ENCODE measurements at regions not wholly inside any gene's neighbourhood (a gene's known extent, or its start where the extent isn't known, plus 50 kb on each side); places are given as distances from the start of the nearest gene placed in this dataset.

- Histone ChIP-seq H3K27me3 (no peaks in the 10 kb centered on the region), H3K27ac (no peak overlapping the region), H3K4me3 (ENCODE audit: low read depth in 1 of 2, low read length in 1 of 2) (no peak overlapping the region), H3K4me1 (ENCODE audit: control insufficient read depth in 1 of 2, insufficient read depth in 1 of 2, low read depth in 1 of 2, low read length in 1 of 2) (no peaks in the 10 kb centered on the region), H3K9me3 (no peaks in the 10 kb centered on the region), H3K36me3 (no peaks in the 10 kb centered on the region)
- TF ChIP-seq CTCF (IDR thresholded peaks at IDR 0.05): no peak
Measured at GRCh38 chr14:44785096-44785495, 176.7 kb downstream of the KLHL28 start.

GRCh38 chr14:44783901-44784300 lies 177.8 kb downstream of the KLHL28 start:
- Histone ChIP-seq H3K27me3 (no peaks in the 10 kb centered on the region), H3K27ac (no peak overlapping the region), H3K9me3 (no peaks in the 10 kb centered on the region), H3K36me3 (no peaks in the 10 kb centered on the region), H3K4me1 (ENCODE audit: control insufficient read depth in 1 of 2, insufficient read depth in 1 of 2, low read depth in 1 of 2, low read length in 1 of 2) (no peaks in the 10 kb centered on the region), H3K4me3 (ENCODE audit: low read depth in 1 of 2, low read length in 1 of 2) (no peak overlapping the region)
- no peak for TF ChIP-seq CTCF (IDR thresholded peaks at IDR 0.05)

- H3K4me1 ChIP-seq (ENCODE audit: control insufficient read depth in 1 of 2, insufficient read depth in 1 of 2, low read depth in 1 of 2, low read length in 1 of 2): no peaks in the 10 kb centered on the region
- no peak overlapping the region for H3K4me3 ChIP-seq (ENCODE audit: low read depth in 1 of 2, low read length in 1 of 2)
- H3K27ac ChIP-seq: no peak overlapping the region
- H3K9me3 ChIP-seq: no peaks in the 10 kb centered on the region
- TF ChIP-seq CTCF (IDR thresholded peaks at IDR 0.05): no peak
- H3K36me3 ChIP-seq: no peaks in the 10 kb centered on the region
- H3K27me3 ChIP-seq: no peaks in the 10 kb centered on the region
Measured at GRCh38 chr14:44782775-44783238, 178.9 kb downstream of the KLHL28 start.

GRCh38 chr14:44780989-44781388 lies 180.8 kb downstream of the KLHL28 start:
- no peaks in the 10 kb centered on the region for H3K4me1 ChIP-seq (ENCODE audit: control insufficient read depth in 1 of 2, insufficient read depth in 1 of 2, low read depth in 1 of 2, low read length in 1 of 2)
- no peak overlapping the region for H3K27ac ChIP-seq
- H3K9me3 ChIP-seq: no peaks in the 10 kb centered on the region
- no peak for TF ChIP-seq CTCF (IDR thresholded peaks at IDR 0.05)
- H3K4me3 ChIP-seq (ENCODE audit: low read depth in 1 of 2, low read length in 1 of 2): no peak overlapping the region
- H3K36me3 ChIP-seq: no peaks in the 10 kb centered on the region
- H3K27me3 ChIP-seq: no peaks in the 10 kb centered on the region

- Histone ChIP-seq H3K27ac (no peak overlapping the region), H3K36me3 (no peaks in the 10 kb centered on the region), H3K27me3 (no peaks in the 10 kb centered on the region), H3K4me1 (ENCODE audit: control insufficient read depth in 1 of 2, insufficient read depth in 1 of 2, low read depth in 1 of 2, low read length in 1 of 2) (no peaks in the 10 kb centered on the region), H3K9me3 (no peaks in the 10 kb centered on the region), H3K4me3 (ENCODE audit: low read depth in 1 of 2, low read length in 1 of 2) (no peak overlapping the region)
- no peak for TF ChIP-seq CTCF (IDR thresholded peaks at IDR 0.05)
Measured at GRCh38 chr14:44778604-44779003, 183.1 kb downstream of the KLHL28 start.

- Histone ChIP-seq H3K9me3 (no peaks in the 10 kb centered on the region), H3K4me3 (ENCODE audit: low read depth in 1 of 2, low read length in 1 of 2) (no peak overlapping the region), H3K36me3 (no peaks in the 10 kb centered on the region), H3K4me1 (ENCODE audit: control insufficient read depth in 1 of 2, insufficient read depth in 1 of 2, low read depth in 1 of 2, low read length in 1 of 2) (no peaks in the 10 kb centered on the region), H3K27ac (no peak overlapping the region), H3K27me3 (no peaks in the 10 kb centered on the region)
- no peak for TF ChIP-seq CTCF (IDR thresholded peaks at IDR 0.05)
Measured at GRCh38 chr14:44777584-44777983, 184.2 kb downstream of the KLHL28 start.

Data from neutrophil (primary cell).